Activated gamma-delta T cell treated with Interleukin-2 at 50 U/mL for 16 hours (primary cell): ENCODE measurements at regions not wholly inside any gene's neighbourhood (a gene's known extent, or its start where the extent isn't known, plus 50 kb on each side); places are given as distances from the start of the nearest gene placed in this dataset.
"Not testable (repeated sequence)": the region's sequence is repeated elsewhere in the genome, so short reads cannot be mapped to it uniquely, and the experiment has no call there.

Experiments
- DNase-seq: peaks from one replicate; pipeline ENCODE4 v3.0.0-alpha.2; 2020

DNA sequence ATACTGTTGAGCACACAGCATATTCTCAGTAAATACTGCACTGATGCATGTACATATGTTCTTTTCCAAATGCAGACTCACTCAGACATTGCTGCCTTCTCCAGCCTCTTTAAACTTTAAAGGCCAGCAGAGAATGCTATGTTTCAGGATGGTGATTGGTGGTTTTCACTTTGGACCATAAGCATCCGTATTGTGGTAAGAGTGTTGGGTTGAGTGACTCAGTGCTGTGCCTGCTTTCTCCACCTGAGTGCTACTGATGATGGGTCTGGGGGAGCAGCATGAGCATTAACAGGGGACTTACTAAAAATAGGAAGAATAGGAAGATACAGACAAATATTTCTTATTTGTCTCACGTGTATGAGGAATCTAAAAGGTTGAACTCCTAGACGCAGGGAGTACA is 56.3 kb upstream of the ZNF92 start:
- no peak for DNase-seq

DNA sequence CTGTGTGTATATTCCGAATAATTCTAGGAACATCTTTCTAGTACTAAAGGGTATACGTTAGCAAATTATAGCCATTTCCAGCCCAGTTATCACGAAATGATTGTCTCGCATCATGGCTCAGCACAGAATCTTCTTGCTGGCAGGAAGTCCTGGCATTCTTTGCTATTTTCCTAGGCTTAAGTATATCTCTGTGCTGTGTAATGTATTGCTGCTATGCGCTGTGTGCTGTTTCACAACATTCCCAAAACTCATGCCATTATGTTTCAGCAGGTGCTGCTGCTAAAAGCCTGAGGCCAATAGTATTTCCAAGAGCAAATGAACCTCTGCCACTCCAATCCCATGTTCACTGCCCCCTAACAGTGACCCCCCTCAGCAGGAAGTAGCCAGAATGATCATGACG is 62.9 kb upstream of the ZNF92 start:
- DNase-seq: no peak

DNA sequence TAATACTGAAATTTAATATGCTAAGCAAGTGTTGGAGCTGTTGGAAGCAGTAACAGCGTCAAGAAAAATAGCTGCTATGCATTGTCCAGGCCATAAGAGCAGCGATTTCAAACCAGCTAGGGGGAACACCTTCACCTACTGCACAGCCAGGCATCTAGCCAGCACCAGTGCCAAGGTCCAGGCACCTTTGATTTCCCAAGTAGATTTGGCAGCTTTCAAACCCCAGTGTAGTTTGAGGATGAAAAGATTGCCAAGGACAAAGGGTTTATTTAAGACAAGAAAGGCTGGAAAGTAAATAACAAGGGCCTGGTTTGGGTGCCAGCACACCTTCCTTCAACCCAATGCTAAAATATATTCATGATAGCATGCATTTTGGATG is 65.4 kb upstream of the ZNF92 start:
- no peak for DNase-seq

DNA sequence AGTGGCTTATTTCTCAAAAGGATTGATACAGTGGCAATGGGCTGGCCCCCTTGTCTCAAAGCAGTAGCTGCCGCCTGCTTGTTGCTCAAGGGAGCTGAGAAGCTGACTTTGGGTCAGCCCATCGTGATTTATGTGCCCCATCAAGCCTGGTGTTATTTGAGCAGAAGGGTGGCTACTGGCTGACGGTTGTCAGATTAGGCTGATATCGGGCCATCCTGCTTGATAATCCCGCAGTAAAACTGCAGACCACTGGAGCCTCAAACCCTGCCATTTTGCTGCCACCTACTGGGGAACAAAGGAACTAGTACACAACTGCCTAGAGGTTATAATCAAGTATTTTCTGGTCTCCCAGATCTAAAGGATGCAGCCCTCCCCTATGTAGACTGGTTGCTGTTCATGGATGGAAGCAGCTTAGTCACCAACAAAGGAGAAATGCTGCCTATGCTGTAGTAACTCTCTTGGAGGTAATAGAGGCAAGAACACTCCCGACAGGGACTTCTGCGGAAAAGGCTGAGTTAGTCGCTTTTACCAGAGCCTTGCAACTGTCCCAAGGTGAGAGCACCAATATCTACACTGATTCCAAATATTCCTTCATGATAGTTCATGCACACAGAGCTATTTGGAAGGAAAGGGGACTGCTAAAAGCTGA is 65.9 kb upstream of the ZNF92 start:
- DNase-seq: peak; percentile 54

DNA sequence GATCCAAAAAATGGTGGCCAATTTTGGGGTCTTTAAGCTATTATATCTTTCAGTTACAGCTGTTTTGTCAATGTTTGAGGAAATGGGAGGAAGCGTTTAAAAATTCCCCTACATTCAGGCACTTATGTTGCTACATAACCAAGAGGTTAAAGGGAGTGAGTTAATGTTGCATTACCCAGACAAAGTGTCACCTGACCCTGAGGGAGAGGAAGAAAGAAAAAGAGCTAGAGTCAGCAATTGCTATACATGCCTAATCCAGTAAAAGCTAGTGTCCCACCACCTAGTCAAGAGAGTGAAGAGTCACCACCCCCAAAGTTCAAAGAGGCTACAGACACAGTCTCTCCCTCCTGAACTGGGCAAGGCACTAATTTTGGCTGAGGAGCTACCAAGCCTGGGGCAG is 69.5 kb upstream of the ZNF92 start:
- DNase-seq: no peak

DNA sequence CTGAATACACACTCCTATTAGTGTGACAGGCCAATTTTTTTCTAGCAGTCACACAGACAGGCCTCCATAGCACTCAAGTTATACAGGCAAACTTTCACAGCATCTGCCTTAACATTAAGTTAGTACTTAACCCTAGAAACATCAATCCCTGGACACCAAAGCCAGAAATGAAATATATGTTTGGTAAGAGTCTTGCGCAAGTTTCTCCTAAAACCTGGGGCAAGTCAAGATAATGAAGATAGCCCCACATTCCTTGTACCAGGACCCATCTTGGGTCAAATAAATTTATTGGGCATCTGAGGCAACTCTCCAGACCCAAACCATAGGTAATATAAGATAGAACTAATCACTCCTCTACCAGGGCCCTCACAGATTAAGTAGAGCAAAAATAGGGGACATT is 70.8 kb upstream of the ZNF92 start:
- no peak for DNase-seq

DNA sequence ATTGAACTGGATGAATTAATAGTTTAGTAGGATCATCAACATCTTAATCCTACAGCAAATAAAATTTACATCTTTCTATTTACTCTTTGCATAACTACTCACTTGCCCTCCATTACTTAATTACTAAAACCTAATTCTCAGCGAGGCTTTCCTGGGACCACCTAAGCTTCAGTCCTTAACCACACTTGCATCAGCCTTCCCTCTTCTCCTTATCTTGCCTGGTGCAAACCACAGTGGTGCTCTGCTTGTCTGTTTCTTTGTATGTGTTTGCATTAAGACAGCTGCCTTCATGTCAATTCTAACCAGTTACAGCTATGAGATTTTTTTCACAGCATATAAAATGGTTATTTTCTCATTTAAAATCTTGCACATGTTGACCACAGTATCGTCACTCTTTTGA is 72.6 kb upstream of the ZNF92 start:
- DNase-seq: no peak

DNA sequence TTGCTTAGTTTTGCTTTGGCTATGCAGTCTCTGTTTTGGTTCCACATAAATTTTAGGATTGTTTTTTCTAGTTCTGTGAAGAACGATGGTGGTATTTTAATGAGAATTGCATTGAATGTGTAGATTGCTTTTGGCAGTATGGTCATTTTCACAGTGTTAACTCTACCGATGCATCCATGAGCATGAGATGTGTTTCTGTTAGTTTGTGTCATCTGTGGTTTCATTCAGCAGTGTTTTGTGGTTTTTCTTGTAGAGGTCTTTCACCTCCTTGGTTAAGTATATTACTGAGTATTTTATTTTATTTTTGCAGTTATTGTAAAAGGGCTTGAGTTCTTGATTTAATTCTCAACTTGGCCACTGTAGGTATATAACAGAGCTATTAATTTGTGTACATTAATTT is 78.2 kb upstream of the ZNF92 start:
- DNase-seq: no peak

DNA sequence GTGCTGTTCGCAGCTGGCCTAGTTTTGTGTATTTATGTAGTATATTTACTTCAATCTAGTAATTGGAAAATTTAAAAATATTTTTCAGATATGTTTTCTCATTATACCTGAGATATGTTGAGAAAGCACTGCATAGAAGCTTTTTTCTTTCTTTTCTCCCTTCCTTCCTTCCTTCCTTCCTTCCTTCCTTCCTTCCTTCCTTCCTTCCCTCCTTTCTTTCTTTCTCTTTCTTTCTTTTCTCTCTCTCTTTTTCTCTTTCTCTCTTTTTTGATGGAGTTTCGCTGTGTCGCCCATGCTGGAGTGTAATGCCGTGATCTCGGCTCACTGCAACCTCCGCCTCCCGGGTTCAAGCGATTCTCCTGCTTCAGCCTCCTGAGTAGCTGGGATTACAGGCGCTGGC is 83.3 kb upstream of the ZNF92 start:
- DNase-seq: not testable (repeated sequence)

DNA sequence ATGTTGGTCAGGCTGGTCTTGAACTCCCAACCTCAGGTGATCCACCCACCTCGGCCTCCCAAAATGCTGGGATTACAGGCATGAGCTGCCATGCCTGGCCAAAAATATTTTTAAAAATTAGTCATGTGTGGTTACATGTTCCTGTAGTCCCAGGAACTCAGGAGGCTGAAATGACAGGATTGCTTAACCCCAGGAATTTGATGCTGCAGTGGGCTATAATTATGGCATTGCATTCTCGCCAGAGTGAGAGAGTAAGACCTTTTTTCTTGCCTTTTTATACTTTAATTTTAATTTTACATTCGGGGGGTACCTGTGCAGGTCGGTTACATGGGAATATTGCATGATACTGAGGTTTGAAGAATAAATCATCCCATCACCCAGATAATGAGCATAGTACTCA is 86.6 kb upstream of the ZNF92 start:
- no peak for DNase-seq

DNA sequence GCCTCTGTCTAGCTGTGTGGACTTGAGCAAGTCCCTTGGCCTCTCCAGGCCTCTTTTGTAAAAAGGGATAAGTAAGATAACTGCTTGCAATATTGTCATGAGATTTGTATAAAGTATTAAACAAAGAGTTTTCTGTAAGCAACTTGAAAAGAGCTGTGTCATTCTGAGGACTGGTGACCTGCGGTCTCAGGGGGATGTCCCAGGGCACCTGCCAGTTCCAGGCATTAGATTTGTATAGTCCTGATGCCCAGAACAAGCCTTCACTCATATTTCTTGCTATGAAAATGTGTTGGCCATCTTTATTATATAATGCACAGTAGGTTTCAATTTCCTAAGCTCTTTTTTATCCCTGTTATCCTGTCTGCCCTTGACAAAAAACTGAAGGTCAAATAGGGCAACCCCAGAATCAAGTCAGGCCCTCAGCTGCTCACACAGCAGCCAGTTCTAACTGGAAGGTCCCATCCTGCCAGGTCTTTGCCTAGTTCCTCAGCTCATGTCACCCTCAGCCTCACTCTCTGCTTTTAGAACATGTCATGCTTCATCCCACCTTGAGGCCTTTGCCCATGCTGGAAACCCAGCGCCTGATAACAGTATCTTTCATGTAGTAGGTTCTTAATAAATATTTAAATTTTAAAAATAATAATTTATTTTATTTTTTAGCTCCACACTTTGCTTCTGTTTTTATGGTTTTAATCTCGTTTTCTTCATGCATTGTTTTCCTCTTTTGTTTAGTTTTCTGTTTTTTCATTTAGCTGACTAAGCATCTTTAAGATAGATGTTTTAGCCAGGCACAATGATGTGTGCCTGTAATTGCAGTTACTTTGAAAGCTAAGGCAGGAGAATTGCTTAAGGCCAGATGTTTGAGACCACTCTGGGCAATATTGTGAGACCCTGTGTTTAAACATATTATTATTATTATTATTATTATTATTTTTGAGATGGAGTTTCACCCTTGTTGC is 87.5 kb upstream of the ZNF92 start:
- no peak for DNase-seq

DNA sequence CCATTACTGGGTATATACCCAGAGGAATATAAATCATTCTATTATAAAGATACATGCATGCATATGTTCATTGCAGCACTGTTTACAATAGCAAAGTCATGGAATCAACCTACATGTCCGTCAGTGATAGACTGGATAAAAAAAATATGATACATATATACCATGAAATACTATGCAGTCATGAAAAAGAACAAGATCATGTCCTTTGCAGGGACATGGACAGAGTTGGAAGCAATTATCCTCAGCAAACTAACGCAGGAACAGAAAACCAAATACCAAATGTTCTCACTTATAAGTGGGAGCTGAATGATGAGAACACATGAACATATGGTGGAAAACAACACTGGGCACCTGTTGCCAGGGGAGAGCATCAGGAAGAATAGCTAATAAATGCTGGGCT is 88.4 kb upstream of the ZNF92 start:
- not testable (repeated sequence) for DNase-seq

DNA sequence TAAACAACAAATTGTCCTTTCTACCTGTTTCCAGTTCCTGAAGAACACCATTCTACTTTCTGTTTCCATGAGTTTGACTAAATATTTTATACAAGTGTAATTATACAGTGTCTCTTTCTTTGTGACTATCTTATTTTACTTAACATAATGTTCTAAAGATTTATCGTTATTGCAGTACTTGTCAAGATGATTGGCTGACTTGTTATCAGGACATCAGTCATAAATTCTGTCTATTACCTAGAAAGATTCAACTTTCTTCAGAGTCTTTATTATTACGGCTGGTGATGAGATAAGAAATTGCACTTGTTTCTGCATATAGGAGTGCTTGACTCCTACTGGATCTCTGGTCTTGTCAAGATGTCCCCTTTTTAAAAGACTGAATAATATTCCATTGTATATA is 93.9 kb upstream of the ZNF92 start:
- DNase-seq: no peak

DNA sequence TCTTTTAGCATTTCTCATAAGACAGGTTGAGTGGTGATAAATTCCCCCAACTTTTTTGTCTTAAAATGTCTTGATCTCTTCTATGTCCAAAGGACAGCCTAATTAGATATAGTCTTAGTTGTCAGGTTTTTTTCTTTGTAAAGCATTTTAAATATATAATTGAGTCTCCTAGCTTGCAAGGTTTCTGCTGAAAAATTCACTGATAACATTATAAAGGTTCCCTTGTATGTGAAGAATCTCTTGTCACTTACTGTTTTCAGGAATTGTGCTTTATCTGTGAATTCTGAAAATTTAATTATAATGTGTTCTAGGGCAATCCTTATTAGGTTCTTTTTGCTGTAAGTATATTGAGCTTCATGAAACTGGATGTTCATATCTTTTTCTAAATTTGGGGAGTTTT is 96.8 kb upstream of the ZNF92 start:
- DNase-seq: no peak

DNA sequence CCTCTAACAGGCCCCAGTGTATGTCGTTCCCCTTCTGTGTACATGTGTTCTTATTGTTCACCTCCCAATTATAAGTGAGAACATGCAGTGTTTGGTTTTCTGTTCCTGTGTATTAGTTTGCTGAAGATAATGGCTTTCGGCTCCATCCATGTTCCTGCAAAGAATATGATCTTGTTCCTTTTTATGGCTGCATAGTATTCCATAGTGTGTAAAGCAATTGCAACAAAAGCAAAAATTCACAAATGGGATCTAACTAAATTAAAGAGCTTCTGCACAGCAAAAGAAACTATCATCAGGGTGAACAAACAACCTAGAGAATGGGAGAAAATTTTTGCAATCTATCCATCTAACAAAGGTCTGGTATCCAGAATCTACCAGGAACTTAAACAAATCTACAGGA is 102.2 kb upstream of the ZNF92 start:
- DNase-seq: not testable (repeated sequence)

DNA sequence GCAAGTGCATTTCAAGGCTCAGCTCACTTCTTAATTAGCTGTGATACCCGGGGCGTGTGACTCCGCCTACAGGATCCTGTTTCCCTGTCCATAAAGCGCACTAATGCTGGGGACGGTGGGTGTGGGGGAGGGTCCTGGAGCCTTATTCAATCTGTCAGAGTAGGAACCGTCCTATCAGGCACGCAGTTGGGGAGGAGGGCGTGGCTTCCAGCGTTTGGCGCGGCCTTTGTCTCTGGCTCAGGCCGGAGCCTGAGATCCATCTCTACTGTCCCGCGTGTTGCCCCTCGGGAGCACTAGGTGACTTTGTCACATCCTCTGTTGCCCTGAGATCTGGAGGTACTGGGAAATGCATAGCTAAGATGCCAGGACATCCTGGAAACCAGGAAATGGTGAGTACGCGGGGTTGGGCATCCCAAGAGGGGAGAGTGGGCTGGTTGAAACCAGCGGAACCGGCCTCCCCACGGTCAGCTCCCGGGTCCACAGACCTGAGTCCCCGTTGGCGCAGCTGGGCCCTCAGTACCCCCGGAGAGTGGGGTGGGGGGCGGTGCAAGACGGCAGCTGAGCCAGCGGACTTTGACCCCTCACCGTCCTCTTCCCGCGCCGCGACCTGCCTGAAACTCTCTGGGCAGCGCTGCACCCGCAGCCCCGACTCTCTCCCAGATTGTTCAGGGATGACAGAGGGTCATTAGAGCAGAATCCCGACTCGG is 104.4 kb upstream of the ZNF92 start:
- no peak for DNase-seq

DNA sequence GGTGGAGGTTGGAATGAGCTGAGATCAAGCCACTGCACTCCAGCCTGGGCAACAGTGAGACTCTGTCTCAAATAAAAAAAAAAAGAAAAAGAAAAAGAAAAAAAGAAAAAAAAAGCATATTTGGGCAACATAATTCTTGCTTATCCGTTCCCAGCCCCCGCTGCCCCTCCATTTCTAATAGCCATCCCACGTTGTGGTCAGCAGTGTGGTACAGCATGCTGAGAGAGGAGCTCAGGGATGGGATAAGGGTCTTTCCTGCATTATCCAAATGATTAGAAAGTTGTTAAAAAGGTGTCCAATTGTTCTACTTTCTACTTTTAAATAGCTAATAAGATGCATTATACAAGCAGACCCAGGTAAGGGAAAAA is 104.9 kb upstream of the ZNF92 start:
- no peak for DNase-seq

DNA sequence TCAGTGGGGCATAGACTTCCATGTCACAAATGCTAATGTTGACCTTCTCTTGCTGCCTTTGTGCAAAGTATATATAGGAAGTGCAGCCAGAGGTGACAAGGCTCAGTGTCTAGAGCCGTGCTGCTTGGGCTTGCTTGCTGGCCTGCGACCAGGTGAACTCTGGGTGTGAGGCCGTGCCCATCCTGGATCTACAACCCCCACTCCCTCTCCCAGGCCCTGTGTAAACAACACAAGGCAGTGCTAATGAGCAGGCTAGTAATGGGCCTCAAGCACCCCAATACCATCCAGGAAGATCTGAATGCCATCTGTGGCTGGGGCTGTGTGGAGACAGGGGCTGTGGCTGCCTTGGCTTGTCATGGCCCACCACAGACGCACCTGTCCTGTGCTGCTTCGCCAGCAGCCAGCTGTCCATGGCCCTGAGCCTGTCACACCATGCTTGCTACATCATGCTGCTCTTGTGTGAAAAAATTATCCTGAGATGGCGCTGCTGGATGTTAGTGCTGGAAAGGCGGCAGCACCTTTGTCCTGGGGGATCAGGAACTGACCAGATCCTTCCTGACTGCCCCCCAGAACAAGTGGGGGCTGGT is 107.6 kb upstream of the ZNF92 start:
- DNase-seq: no peak

DNA sequence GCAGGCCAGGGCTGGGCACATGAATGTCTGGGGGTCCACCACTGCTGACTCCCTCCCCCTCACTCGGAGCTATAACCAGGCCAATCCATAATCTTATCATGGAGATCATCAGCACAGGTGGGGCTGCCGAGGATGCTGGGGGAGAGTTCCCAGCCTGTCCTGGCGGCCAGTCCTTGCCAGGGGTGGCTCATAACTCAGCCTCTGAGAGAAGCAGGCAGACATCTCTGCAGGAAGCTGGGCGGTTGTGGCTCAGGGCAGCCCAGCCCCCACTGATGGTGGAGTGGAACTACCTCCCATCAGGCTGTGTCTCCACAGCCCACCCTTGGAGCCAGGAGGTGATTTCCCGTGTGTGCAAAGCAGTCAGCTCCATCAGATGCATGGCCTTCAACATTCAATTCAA is 109.4 kb upstream of the ZNF92 start:
- no peak for DNase-seq

DNA sequence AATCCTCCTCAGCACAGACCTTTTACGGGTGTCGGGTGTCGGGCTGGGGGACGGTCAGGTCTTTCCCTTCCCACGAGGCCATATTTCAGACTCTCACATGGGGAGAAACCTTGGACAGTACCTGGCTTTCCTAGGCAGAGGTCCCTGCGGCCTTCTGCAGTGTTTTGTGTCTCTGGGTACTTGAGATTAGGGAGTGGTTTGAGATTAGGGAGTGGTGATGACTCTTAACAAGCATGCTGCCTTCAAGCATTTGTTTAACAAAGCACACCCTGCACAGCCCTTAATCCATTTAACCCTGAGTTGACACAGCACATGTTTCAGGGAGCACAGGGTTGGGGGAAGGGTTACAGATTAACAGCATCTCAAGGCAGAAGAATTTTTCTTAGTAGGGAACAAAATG is 113.0 kb upstream of the ZNF92 start:
- not testable (repeated sequence) for DNase-seq

DNA sequence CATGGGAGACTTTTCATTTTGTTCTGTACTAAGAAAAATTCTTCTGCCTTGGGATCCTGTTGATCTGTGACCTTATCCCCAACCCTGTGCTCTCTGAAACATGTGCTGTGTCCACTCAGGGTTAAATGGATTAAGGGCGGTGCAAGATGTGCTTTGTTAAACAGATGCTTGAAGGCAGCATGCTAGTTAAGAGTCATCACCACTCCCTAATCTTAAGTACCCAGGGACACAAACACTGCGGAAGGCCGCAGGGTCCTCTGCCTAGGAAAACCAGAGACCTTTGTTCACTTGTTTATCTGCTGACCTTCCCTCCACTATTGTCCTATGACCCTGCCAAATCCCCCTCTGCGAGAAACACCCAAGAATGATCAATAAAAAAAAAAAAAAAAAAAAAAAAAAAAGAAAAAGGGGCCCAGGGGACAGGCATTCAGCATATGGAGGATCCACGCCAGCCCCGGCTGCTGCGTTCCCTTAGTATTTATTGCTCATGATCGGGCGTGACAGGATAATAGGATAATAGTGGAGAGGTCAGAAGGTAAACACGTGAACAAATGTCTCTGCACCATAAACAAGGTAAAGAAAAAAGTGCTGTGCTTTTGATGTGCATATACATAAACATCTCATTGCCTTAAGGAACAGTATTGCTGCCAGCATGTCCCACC is 113.7 kb upstream of the ZNF92 start:
- DNase-seq: not testable (repeated sequence)

DNA sequence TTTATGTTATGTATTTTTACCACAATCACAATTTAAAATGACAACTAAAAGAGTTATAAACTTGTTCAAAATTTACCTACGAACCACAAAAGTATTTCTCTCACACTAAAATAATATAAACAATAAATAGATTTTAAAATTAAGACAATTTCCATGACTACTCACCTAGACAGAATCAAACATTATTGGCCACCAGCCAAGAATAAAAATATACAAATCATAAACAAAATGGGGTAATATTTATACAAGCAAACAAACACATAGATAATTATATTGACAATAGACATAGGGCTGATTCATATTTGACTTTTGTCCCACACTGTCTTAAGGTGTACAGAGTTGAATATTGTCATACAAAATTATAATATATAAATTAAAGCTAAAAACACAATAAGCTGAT is 119.6 kb upstream of the ZNF92 start:
- no peak for DNase-seq
